ENCODE measurements at regions not wholly inside any gene's neighbourhood (a gene's known extent, or its start where the extent isn't known, plus 50 kb on each side); places are given as distances from the start of the nearest gene placed in this dataset.

- no peak for ATAC-seq (ENCODE audit: insufficient number of reproducible peaks, low FRiP score, low read depth)
- no peak for TF ChIP-seq CTCF (IDR thresholded peaks at IDR 0.05)
Measured at GRCh38 chr7:106512217-106512616, 148.7 kb downstream of the CCDC71L start.

GRCh38 chr7:106504645-106505044, 156.3 kb downstream of the CCDC71L start:
- Histone ChIP-seq H3K27ac (no peak overlapping the region), H3K36me3 (no peaks in the 10 kb centered on the region), H3K9me3 (no peaks in the 10 kb centered on the region), H3K4me1 (ENCODE audit: control insufficient read depth in 1 of 2, low read depth in 2 of 2) (no peaks in the 10 kb centered on the region), H3K27me3 (replicated peaks; ENCODE audit: insufficient read depth) (no peaks in the 10 kb centered on the region), H3K4me3 (no peak overlapping the region)
- DNase-seq (ENCODE audit: low spot score) (no peak), ATAC-seq (ENCODE audit: insufficient number of reproducible peaks, low FRiP score, low read depth) (no peak)
- no peak for TF ChIP-seq CTCF (IDR thresholded peaks at IDR 0.05)

More at GRCh38 chr7:106512217-106512616, 148.7 kb downstream of the CCDC71L start:
- H3K4me3 ChIP-seq = no peak overlapping the region
- H3K27ac ChIP-seq = no peak overlapping the region
- H3K36me3 ChIP-seq = no peaks in the 10 kb centered on the region
- no peaks in the 10 kb centered on the region for H3K9me3 ChIP-seq
- H3K4me1 ChIP-seq (ENCODE audit: control insufficient read depth in 1 of 2, low read depth in 2 of 2) = no peaks in the 10 kb centered on the region
- H3K27me3 ChIP-seq (replicated peaks; ENCODE audit: insufficient read depth) = no peaks in the 10 kb centered on the region
- no peak for DNase-seq (ENCODE audit: low spot score)

GRCh38 chr7:106504207-106504606, 156.8 kb downstream of the CCDC71L start:
- TF ChIP-seq CTCF (IDR thresholded peaks at IDR 0.05) = no peak
- H3K36me3 ChIP-seq = no peaks in the 10 kb centered on the region
- H3K4me1 ChIP-seq (ENCODE audit: control insufficient read depth in 1 of 2, low read depth in 2 of 2) = no peaks in the 10 kb centered on the region
- H3K27me3 ChIP-seq (replicated peaks; ENCODE audit: insufficient read depth) = no peaks in the 10 kb centered on the region
- ATAC-seq (ENCODE audit: insufficient number of reproducible peaks, low FRiP score, low read depth) = no peak
- no peak for DNase-seq (ENCODE audit: low spot score)
- H3K9me3 ChIP-seq = no peaks in the 10 kb centered on the region
- no peak overlapping the region for H3K27ac ChIP-seq
- H3K4me3 ChIP-seq = no peak overlapping the region

- no peak overlapping the region for H3K27ac ChIP-seq
- H3K4me1 ChIP-seq (ENCODE audit: control insufficient read depth in 1 of 2, low read depth in 2 of 2) = no peaks in the 10 kb centered on the region
- no peaks in the 10 kb centered on the region for H3K9me3 ChIP-seq
- ATAC-seq (ENCODE audit: insufficient number of reproducible peaks, low FRiP score, low read depth) (no peak), DNase-seq (ENCODE audit: low spot score) (no peak)
- H3K4me3 ChIP-seq = no peak overlapping the region
- no peak for TF ChIP-seq CTCF (IDR thresholded peaks at IDR 0.05)
- H3K36me3 ChIP-seq = no peaks in the 10 kb centered on the region
- no peaks in the 10 kb centered on the region for H3K27me3 ChIP-seq (replicated peaks; ENCODE audit: insufficient read depth)
Measured at GRCh38 chr7:106503626-106504025, 157.3 kb downstream of the CCDC71L start.

GRCh38 chr7:106501605-106502580, 159.1 kb downstream of the CCDC71L start:
- Histone ChIP-seq H3K9me3 (no peaks in the 10 kb centered on the region), H3K36me3 (no peaks in the 10 kb centered on the region), H3K27ac (no peak overlapping the region), H3K4me3 (no peak overlapping the region), H3K4me1 (ENCODE audit: control insufficient read depth in 1 of 2, low read depth in 2 of 2) (no peaks in the 10 kb centered on the region), H3K27me3 (replicated peaks; ENCODE audit: insufficient read depth) (no peaks in the 10 kb centered on the region)
- ATAC-seq (ENCODE audit: insufficient number of reproducible peaks, low FRiP score, low read depth) (no peak), DNase-seq (ENCODE audit: low spot score) (no peak)
- no peak for TF ChIP-seq CTCF (IDR thresholded peaks at IDR 0.05)

Data from thoracic aorta (tissue), 2 donors.